Panc1 (cell line): ENCODE measurements at regions not wholly inside any gene's neighbourhood (a gene's known extent, or its start where the extent isn't known, plus 50 kb on each side); places are given as distances from the start of the nearest gene placed in this dataset.

Experiments used
- ATAC-seq: fragments of 200-7000 bp; cut with Tn5 transposase; 2 replicates; pipeline ENCODE4 v1.9.1; 2020; ENCODE audit warnings: mild to moderate bottlenecking, moderate library complexity
- BruUV-seq: library from RNA; stranded (reverse); fragments of 400-500 nt; replicated peaks from 2 replicates; lab custom pipeline; 2021; lab: Mats Ljungman, UMichigan
- CTCF ChIA-PET: fragments of 300-600 bp; sonication (Branson Sonifier 250); formaldehyde crosslinking; loops from one replicate; lab custom pipeline; 2022; ENCODE audit warnings: antibody characterized with exemption; lab: Charles Lee
- POLR2A ChIA-PET: fragments of 300-600 bp; sonication (Branson Sonifier 250); formaldehyde crosslinking; loops from one replicate; lab custom pipeline; 2022; ENCODE audit warnings: antibody characterized with exemption; lab: Charles Lee
- DNase-seq: peaks from one replicate; pipeline ENCODE4 v3.0.0-alpha.2; 2010; ENCODE audit warnings: low read depth, low spot score
- H3K27ac ChIP-seq: 2 replicates; pipeline ENCODE4 v1.5.1; 2011; ENCODE audit warnings: mild to moderate bottlenecking, low read length, inconsistent platforms
- H3K27me3 ChIP-seq: fragments of 200-500 bp; sonication (Bioruptor generic); 2 replicates; pipeline ENCODE4 v1.6.0; 2014; ENCODE audit warnings: low read length, inconsistent platforms; ENCODE audit not compliant: control insufficient read depth, insufficient read depth
- H3K36me3 ChIP-seq: fragments of 200-500 bp; sonication (Bioruptor generic); 2 replicates; pipeline ENCODE4 v1.5.1; 2014; ENCODE audit warnings: inconsistent platforms, mild to moderate bottlenecking, low read length, moderate library complexity; ENCODE audit not compliant: control insufficient read depth, insufficient read depth
- H3K4me1 ChIP-seq: 2 replicates; pipeline ENCODE4 v1.5.1; 2011; ENCODE audit warnings: inconsistent platforms, mild to moderate bottlenecking, low read length, moderate library complexity; ENCODE audit not compliant: control insufficient read depth, insufficient read depth
- H3K4me3 ChIP-seq, 2 experiments: 2 replicates each; pipeline ENCODE4 v1.5.1; 2011 to 2012; ENCODE audit warnings: low read depth in 2 of 2, low read length in 2 of 2, mild to moderate bottlenecking in 2 of 2, inconsistent platforms in 1 of 2, moderate library complexity in 1 of 2
- H3K9me3 ChIP-seq: fragments of 200-500 bp; sonication (Bioruptor generic); 2 replicates; pipeline ENCODE4 v1.5.1; 2014; ENCODE audit warnings: low read depth, mild to moderate bottlenecking, inconsistent platforms, low read length, moderate library complexity; ENCODE audit not compliant: control insufficient read depth, insufficient read depth
- CTCF ChIP-seq: fragments of 450-650 bp; IDR thresholded peaks from 2 replicates; pipeline ENCODE4 v1.5.1; 2017; ENCODE audit warnings: mild to moderate bottlenecking
- POLR2AphosphoS5 ChIP-seq: IDR thresholded peaks from 2 replicates; pipeline ENCODE4 v1.6.1; 2012; ENCODE audit warnings: mild to moderate bottlenecking, low read depth, low read length, moderate library complexity
- REST ChIP-seq, 2 experiments: IDR thresholded peaks; 2 replicates each; pipeline ENCODE4 v1.6.1; 2011 to 2012; ENCODE audit warnings: low read depth in 2 of 2, control low read depth in 1 of 2, low read length in 1 of 2, mild to moderate bottlenecking in 1 of 2, moderate library complexity in 1 of 2; ENCODE audit not compliant: insufficient read depth in 1 of 2
- SIN3A ChIP-seq: IDR thresholded peaks from 2 replicates; pipeline ENCODE4 v1.6.1; 2012; ENCODE audit warnings: low read depth, mild to moderate bottlenecking, low read length, moderate library complexity, borderline replicate concordance; ENCODE audit not compliant: insufficient read depth
- TCF7L2 ChIP-seq: IDR thresholded peaks from 2 replicates; pipeline ENCODE4 v1.6.1; 2011; ENCODE audit warnings: mild to moderate bottlenecking, low read depth, low read length, inconsistent platforms
- in situ Hi-C: cut with HindIII; loops from 2 replicates; pipeline ENCODE4 v1.10.0; 2016; ENCODE audit warnings: low sequenced_read_pairs, low pct_unique_long_range_greater_than_20kb
- intact Hi-C: fragments of 100-400 bp; cut with micrococcal nuclease; formaldehyde crosslinking; loops from one replicate; pipeline ENCODE4 v1.10.0; 2022; ENCODE audit not compliant: unreplicated experiment

- ChIA-PET CTCF (no interaction called here), POLR2A (no interaction called here)
- H3K9me3 ChIP-seq, result peaks cover 31% of the 10 kb centered on the region; the same call in 1 of the 2 replicates
- H3K27ac ChIP-seq, result peak overlapping the region; percentile 54
- no peaks in the 10 kb centered on the region for H3K36me3 ChIP-seq
- intact Hi-C loops, result no loop called here
- in situ Hi-C loops, result no loop called here
- no peaks in the 10 kb centered on the region for H3K27me3 ChIP-seq
- no peak for DNase-seq
- H3K4me1 ChIP-seq, result peaks cover 2% of the 10 kb centered on the region; the same call in 1 of the 2 replicates
- no peak for ATAC-seq
- no peak overlapping the region for H3K4me3 ChIP-seq
- BruUV-seq, result no TSS peak
- TF ChIP-seq REST (IDR thresholded peaks at IDR 0.05; ENCODE audit: insufficient read depth in 1 of 2, low read depth in 2 of 2, low read length in 1 of 2), result no peak
Observed at GRCh38 chr12:75564852-75565251, 53.4 kb upstream of the KRR1 start.

- DNase-seq (no peak), ATAC-seq (no peak)
- Histone ChIP-seq H3K9me3 (peaks cover 31% of the 10 kb centered on the region; the same call in 1 of the 2 replicates), H3K27me3 (no peaks in the 10 kb centered on the region), H3K4me3 (no peak overlapping the region), H3K36me3 (no peaks in the 10 kb centered on the region), H3K27ac (peak overlapping the region; percentile 54), H3K4me1 (peaks cover 2% of the 10 kb centered on the region; the same call in 1 of the 2 replicates)
- CTCF ChIA-PET, result no interaction called here
- TF ChIP-seq TCF7L2, result no peak
- TF ChIP-seq CTCF, result no peak
- no peak for TF ChIP-seq REST (IDR thresholded peaks at IDR 0.05; ENCODE audit: insufficient read depth in 1 of 2, low read depth in 2 of 2, low read length in 1 of 2)
- TF ChIP-seq POLR2AphosphoS5, result no peak
- TF ChIP-seq SIN3A, result no peak
- POLR2A ChIA-PET, result no interaction called here
- in situ Hi-C loops (no loop called here), intact Hi-C loops (no loop called here)
- BruUV-seq, result no TSS peak
Observed at GRCh38 chr12:75564398-75564797, 53.0 kb upstream of the KRR1 start.
